Fibroblast of skin of left biceps (primary cell): ENCODE measurements at regions not wholly inside any gene's neighbourhood (a gene's known extent, or its start where the extent isn't known, plus 50 kb on each side); places are given as distances from the start of the nearest gene placed in this dataset.
"Not testable (repeated sequence)": the region's sequence is repeated elsewhere in the genome, so short reads cannot be mapped to it uniquely, and the experiment has no call there.

ENCODE experiments used
- DNase-seq, 2 experiments: peaks; one replicate each; pipeline ENCODE4 v3.0.0-alpha.2; 2013; ENCODE audit warnings: low read depth in 2 of 2

- DNase-seq, result no peak
Observed at GRCh38 chr16:63717806-63718205, 1404.1 kb downstream of the CDH11 start.

DNA sequence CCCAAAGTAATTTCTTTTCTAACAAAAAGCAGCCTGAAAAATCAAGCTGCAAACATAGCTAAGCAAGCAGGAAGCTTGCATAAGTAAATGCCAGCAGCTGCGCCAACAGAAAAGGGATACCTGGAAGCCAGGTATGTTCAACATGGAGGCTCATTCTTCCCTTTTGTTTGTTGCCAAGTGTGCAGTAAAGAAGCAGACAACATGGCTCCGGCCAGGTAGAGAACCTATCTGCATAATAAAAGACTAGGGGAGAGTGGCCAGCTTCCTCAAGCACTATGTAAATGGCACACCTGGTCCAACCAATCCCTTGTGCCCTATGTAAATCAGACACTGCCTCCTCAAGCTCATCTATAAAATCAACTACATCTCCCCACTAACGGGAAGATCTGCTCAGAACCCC, 1407.0 kb downstream of the CDH11 start:
- no peak for DNase-seq

DNA sequence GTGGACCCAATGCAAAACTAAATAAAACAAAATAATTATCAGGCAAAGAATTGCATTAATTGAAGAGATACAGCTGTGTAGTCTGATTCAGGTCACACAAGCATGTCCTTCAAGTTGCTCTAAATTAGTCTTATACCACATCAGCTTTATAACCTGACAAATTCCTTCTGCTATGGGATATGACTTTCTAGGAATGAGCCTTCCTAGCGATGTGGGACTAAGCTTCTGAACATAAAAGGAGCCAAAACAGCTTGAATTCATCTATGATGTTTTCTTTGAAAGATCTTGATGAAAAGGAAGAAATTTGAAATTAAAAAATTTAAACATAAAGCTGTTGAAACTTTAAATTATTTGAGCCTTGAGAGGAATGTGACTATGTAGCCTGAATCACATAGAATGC, 1409.1 kb downstream of the CDH11 start:
- DNase-seq, result no peak

- DNase-seq, result no peak
Observed at GRCh38 chr16:63703612-63704011, 1418.3 kb downstream of the CDH11 start.

- DNase-seq, result no peak
Observed at GRCh38 chr16:63702981-63703590, 1418.8 kb downstream of the CDH11 start.

DNA sequence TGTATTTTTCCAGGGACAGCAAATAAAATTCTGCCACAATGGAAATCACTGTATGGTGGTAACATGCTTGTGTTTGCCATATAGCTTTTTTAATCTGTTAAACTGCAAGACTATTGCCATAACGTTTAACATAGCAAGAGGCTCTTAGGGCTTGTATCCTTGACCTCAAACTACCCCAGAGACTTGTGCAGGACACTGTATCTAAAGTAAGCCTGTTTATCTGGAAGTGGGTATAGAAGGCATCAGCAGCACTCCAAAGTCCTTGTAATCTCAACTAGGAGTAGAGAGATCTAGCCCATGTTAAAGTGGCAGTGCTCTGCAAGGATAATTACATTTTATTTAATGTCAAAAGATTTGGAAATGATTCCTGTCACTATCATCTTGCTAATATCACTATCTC, 1424.1 kb downstream of the CDH11 start:
- DNase-seq, result no peak

DNA sequence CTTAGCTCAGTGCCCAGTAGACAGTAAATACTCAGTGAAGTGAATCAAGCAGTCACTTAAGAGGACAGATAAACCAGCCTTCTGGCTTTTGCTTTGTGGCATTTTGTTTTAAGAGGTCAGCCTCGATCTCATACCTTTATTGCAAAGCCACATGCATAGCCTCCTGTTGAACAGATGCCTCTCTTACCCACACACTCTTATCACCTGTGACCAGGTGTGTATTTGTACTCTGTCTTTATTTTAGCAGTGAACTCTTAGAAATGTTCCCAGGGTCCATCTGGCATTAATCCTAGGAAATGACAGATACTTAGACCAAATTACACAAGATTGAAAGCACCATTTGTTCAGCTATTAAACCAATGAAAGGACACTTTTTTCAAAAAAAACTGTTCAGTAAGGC, 1426.5 kb downstream of the CDH11 start:
- DNase-seq, result no peak

DNA sequence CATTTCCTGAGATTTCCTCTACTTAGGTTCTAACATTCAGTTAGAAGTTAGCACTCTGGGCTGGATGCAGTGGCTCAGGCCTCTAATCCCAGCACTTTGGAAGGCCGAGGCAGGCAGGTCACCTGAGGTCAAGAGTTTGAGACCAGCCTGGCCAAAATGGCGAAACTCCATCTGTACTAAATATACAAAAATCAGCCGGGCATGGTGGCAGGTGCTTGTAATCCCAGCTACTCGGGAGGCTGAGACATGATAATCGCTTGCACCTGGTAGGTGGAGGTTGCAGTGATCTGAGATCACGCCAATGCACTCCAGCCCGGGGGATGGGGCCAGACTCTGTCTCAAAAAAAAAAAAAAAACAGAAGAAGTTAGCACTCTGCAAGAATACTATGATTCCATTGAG, 1430.9 kb downstream of the CDH11 start:
- no peak for DNase-seq

DNA sequence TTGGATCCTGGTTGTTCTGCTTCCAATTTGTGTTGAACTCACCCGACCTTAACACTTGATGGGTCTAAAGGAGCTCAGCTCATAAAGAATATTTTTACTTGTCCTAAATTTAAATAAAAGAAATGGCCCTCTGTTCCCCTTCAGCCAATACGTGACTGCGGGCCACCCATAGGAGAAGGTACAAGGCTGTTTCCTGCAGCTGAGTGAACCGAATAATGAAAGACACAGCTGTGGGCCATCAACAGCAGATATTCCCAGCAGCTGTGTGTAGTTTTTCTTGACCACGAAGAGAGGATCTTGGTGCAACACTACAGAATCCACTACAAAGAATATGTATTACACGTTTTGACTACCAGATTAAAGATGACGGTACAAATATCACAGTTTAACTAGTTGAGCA, 1431.6 kb downstream of the CDH11 start:
- no peak for DNase-seq

GRCh38 chr16:63689068-63689467, 1432.8 kb downstream of the CDH11 start:
- DNase-seq, result no peak

- DNase-seq, result no peak
Observed at GRCh38 chr16:63684149-63685101, 1437.4 kb downstream of the CDH11 start.

DNA sequence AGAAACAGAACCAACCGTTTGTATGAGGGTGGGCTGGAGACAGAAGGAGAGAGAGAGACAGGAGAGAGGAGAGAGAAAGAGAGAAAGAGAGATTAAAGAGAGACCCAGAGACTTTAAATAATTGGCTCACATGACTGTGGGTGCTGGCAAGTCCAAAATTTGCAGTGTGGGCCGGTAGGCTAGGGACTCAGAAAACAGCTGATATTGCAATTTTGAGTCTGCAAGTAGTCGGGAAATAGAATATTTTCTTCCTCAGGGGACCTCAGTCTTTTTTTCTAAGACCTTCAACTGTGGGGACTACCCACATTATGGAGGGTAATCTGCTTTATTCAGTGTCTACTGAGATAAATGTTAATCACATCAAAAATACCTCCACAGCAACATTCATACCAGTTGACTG, 1439.0 kb downstream of the CDH11 start:
- no peak for DNase-seq

DNA sequence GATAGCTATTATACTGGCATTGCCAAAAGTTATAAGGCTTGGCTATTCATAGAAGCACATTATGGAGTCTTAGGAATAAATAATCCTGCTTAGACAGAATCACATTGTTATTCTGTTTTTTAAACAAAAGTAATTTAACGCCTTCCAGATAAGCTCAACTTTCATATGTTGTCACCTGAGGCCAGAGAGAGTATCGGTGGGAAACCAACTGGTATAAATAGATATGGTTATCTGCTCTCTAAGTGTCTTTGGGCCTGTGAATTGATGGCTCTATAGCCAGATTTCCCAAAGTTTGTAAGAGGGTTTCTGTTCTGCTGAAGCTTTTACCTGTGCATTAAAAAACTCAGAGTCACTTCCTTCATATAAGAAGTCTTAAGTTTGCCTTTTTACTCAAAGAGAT, 1449.4 kb downstream of the CDH11 start:
- DNase-seq, result no peak

DNA sequence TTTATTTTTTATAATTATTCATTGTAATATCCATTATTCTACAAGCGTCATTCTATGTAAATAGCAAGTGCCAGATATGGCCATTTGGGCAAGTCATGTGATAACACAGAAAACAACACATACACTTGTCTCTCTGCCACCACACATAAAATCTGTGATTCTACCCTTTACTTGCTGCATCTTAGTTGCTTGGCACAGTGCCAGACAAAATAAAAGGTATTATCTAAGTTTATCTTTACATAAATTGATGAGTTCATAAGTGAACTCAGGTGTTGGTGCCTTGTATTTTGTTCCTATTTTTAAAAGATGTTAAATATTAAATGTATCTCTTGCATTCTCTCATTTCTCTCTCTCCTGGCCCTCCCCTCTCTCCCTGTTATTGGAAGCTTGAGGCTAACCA, 1458.7 kb downstream of the CDH11 start:
- DNase-seq, result no peak

GRCh38 chr16:63655846-63656245, 1466.0 kb downstream of the CDH11 start:
- DNase-seq, result no peak

- DNase-seq, result peak; percentile 24 to 28
Observed at GRCh38 chr16:63653044-63653839, 1468.6 kb downstream of the CDH11 start.

- no peak for DNase-seq
Observed at GRCh38 chr16:63652091-63652490, 1469.8 kb downstream of the CDH11 start.

DNA sequence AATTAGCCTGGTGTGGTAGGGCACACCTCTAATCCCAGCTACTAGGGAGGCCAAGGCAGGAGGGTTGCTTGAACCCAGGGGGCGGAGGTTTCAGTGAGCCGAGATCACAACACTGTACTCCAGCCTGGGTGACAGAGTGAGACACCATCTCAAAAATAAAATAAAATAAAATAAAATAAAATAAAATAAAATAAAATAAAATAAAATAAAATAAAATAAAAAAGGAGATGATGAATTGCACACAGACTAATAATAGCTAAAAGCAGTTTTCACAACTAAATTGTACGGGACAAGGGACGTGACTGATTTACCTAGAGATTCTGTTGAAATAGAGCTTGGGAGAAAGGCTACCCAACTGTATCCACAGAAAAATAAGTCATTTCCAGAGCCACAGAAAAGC, 1471.3 kb downstream of the CDH11 start:
- DNase-seq, result no peak

DNA sequence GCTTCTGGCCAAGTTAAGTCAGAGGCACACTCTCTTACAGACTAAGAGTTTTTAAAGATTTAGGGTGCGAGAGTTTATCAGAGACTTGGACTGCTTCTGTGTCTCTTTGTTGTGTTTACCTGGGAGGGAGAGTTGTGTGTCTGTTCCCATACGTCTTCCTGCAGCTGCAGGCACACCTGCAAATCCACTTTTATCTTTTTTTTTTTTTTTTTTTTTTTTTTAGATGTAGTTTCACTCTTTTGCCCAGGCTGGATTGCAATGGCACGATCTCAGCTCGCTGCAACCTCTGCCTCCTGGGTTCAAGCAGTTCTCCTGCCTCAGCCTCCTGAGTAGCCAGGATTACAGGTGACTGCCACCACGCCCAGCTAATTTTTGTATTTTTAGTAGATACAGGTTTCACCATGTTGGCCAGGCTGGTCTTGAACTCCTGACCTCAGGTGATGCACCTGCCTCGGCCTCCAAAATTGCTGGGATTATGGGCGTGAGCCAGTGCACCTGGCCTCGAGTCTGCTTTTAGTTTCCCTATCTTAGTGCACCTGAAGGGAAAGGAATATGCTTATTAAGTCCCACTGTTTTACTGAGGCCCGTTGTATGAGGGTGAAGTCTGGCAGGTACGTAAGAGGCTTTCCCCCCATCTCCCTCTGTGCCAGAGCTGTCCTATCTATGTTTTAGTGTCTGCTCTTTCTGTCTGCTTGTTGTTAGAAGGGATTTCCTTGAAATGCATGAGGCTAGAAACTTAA, 1488.0 kb downstream of the CDH11 start:
- not testable (repeated sequence) for DNase-seq

GRCh38 chr16:63629272-63629671, 1492.6 kb downstream of the CDH11 start:
- DNase-seq, result no peak

DNA sequence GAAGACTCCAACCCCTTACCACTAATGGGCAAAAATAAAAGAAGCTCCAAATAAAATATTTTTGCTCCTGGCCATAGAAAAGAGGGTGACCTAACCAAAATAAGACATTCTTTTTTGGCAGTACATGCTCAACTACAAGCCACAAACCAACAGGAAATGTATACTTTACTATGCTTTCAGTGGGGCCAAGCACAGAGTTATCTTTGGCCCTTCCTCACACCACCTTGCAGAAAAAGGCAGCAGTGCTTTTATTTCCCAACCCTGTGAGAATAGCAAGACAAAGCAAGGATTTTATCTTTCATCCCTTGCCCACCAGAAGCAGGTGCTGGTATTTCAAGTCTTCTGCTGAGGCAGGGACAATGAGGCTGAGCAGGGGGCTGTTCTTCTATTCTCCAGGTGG, 1493.1 kb downstream of the CDH11 start:
- no peak for DNase-seq

GRCh38 chr16:63625126-63625525, 1496.7 kb downstream of the CDH11 start:
- no peak for DNase-seq
